ENCODE measurements at regions not wholly inside any gene's neighbourhood (a gene's known extent, or its start where the extent isn't known, plus 50 kb on each side); places are given as distances from the start of the nearest gene placed in this dataset.

- TF ChIP-seq POLR2A (IDR thresholded peaks at IDR 0.05) (no peak), CTCF (IDR thresholded peaks at IDR 0.05) (no peak)
These were observed 379.6 kb downstream of the MTX2 start for GRCh38 chr2:176648700-176649297.
